ENCODE measurements at regions not wholly inside any gene's neighbourhood (a gene's known extent, or its start where the extent isn't known, plus 50 kb on each side); places are given as distances from the start of the nearest gene placed in this dataset.

GRCh38 chr2:116645155-116645554 lies 1169.3 kb upstream of the DDX18 start:
- intact Hi-C loops (cut with micrococcal nuclease; ENCODE audit: unreplicated experiment), result no loop called here
- DNase-seq, result no peak
- Mint-ChIP-seq H3K4me1 (ENCODE audit: low read depth, unreplicated experiment) (no peaks in the 10 kb centered on the region), H3K27ac (ENCODE audit: unreplicated experiment) (no peak overlapping the region), H3K27me3 (ENCODE audit: unreplicated experiment) (no peaks in the 10 kb centered on the region), H3K4me3 (ENCODE audit: low read depth, unreplicated experiment) (no peak overlapping the region), H3K9me3 (ENCODE audit: low read depth, unreplicated experiment) (peaks cover 2% of the 10 kb centered on the region), H3K36me3 (ENCODE audit: insufficient read depth, unreplicated experiment) (no peaks in the 10 kb centered on the region)
- TF ChIP-seq CTCF (IDR thresholded peaks at IDR 0.05; ENCODE audit: unreplicated experiment), result no peak
- CTCF ChIA-PET, result no interaction called here
- BruUV-seq (replicated peaks), result no TSS peak

GRCh38 chr2:116668691-116669090 lies 1145.8 kb upstream of the DDX18 start:
- H3K9me3 Mint-ChIP-seq (ENCODE audit: low read depth, unreplicated experiment), result peaks cover 9% of the 10 kb centered on the region
- no peaks in the 10 kb centered on the region for H3K36me3 Mint-ChIP-seq (ENCODE audit: insufficient read depth, unreplicated experiment)
- H3K4me3 Mint-ChIP-seq (ENCODE audit: low read depth, unreplicated experiment), result no peak overlapping the region
- H3K27me3 Mint-ChIP-seq (ENCODE audit: unreplicated experiment), result no peaks in the 10 kb centered on the region
- intact Hi-C loops (cut with micrococcal nuclease; ENCODE audit: unreplicated experiment), result no loop called here
- no TSS peak for BruUV-seq (replicated peaks)
- no peak for DNase-seq
- H3K4me1 Mint-ChIP-seq (ENCODE audit: low read depth, unreplicated experiment), result no peaks in the 10 kb centered on the region
- H3K27ac Mint-ChIP-seq (ENCODE audit: unreplicated experiment), result no peak overlapping the region
- no peak for TF ChIP-seq CTCF (IDR thresholded peaks at IDR 0.05; ENCODE audit: unreplicated experiment)
- CTCF ChIA-PET, result no interaction called here

- intact Hi-C loops (cut with micrococcal nuclease; ENCODE audit: unreplicated experiment), result no loop called here
- no peaks in the 10 kb centered on the region for H3K27me3 Mint-ChIP-seq (ENCODE audit: unreplicated experiment)
- no peaks in the 10 kb centered on the region for H3K4me1 Mint-ChIP-seq (ENCODE audit: low read depth, unreplicated experiment)
- peaks cover 13% of the 10 kb centered on the region for H3K9me3 Mint-ChIP-seq (ENCODE audit: low read depth, unreplicated experiment)
- H3K36me3 Mint-ChIP-seq (ENCODE audit: insufficient read depth, unreplicated experiment), result no peaks in the 10 kb centered on the region
- DNase-seq, result no peak
- H3K27ac Mint-ChIP-seq (ENCODE audit: unreplicated experiment), result no peak overlapping the region
- H3K4me3 Mint-ChIP-seq (ENCODE audit: low read depth, unreplicated experiment), result no peak overlapping the region
- CTCF ChIA-PET, result interaction anchor here (0.6 kb wide), 1 partner anchor 1186 kb away, joined by 3 read pairs; no protein-coding TSS in a partner anchor
- no TSS peak for BruUV-seq (replicated peaks)
- no peak for TF ChIP-seq CTCF (IDR thresholded peaks at IDR 0.05; ENCODE audit: unreplicated experiment)
Measured at GRCh38 chr2:116669782-116670181, 1144.7 kb upstream of the DDX18 start.

GRCh38 chr2:116674188-116674587 lies 1140.3 kb upstream of the DDX18 start:
- H3K27ac Mint-ChIP-seq (ENCODE audit: unreplicated experiment), result no peak overlapping the region
- CTCF ChIA-PET, result no interaction called here
- intact Hi-C loops (cut with micrococcal nuclease; ENCODE audit: unreplicated experiment), result no loop called here
- TF ChIP-seq CTCF (IDR thresholded peaks at IDR 0.05; ENCODE audit: unreplicated experiment), result no peak
- no TSS peak for BruUV-seq (replicated peaks)
- H3K9me3 Mint-ChIP-seq (ENCODE audit: low read depth, unreplicated experiment), result peaks cover 15% of the 10 kb centered on the region
- no peak overlapping the region for H3K4me3 Mint-ChIP-seq (ENCODE audit: low read depth, unreplicated experiment)
- DNase-seq, result no peak
- no peaks in the 10 kb centered on the region for H3K27me3 Mint-ChIP-seq (ENCODE audit: unreplicated experiment)
- H3K4me1 Mint-ChIP-seq (ENCODE audit: low read depth, unreplicated experiment), result no peaks in the 10 kb centered on the region
- H3K36me3 Mint-ChIP-seq (ENCODE audit: insufficient read depth, unreplicated experiment), result no peaks in the 10 kb centered on the region

GRCh38 chr2:116676776-116677175 lies 1137.7 kb upstream of the DDX18 start:
- no peak for DNase-seq
- H3K4me1 Mint-ChIP-seq (ENCODE audit: low read depth, unreplicated experiment), result no peaks in the 10 kb centered on the region
- no TSS peak for BruUV-seq (replicated peaks)
- CTCF ChIA-PET, result no interaction called here
- no peaks in the 10 kb centered on the region for H3K36me3 Mint-ChIP-seq (ENCODE audit: insufficient read depth, unreplicated experiment)
- H3K4me3 Mint-ChIP-seq (ENCODE audit: low read depth, unreplicated experiment), result no peak overlapping the region
- intact Hi-C loops (cut with micrococcal nuclease; ENCODE audit: unreplicated experiment), result no loop called here
- no peaks in the 10 kb centered on the region for H3K27me3 Mint-ChIP-seq (ENCODE audit: unreplicated experiment)
- no peak overlapping the region for H3K27ac Mint-ChIP-seq (ENCODE audit: unreplicated experiment)
- no peak for TF ChIP-seq CTCF (IDR thresholded peaks at IDR 0.05; ENCODE audit: unreplicated experiment)
- peaks cover 9% of the 10 kb centered on the region for H3K9me3 Mint-ChIP-seq (ENCODE audit: low read depth, unreplicated experiment)

Measured in Calu3 (cell line).